K562 (cell line): ENCODE measurements at regions not wholly inside any gene's neighbourhood (a gene's known extent, or its start where the extent isn't known, plus 50 kb on each side); places are given as distances from the start of the nearest gene placed in this dataset.
A peak's percentile ranks its signal among the peaks of the same experiment; 100 is the strongest.

ENCODE experiments used
- EP300 ChIP-seq: IDR thresholded peaks from 2 replicates; pipeline ENCODE4 v1.6.1; 2012; ENCODE audit warnings: low read length, improper control_type of control experiment
- FOXJ2 ChIP-seq: fragments of 200-800 bp; sonication (Bioruptor generic); IDR thresholded peaks from 2 replicates; pipeline ENCODE4 v1.6.1; 2016; ENCODE audit warnings: missing genetic modification characterization, missing compliant biosample characterization
- FOXJ3 ChIP-seq: sonication (generic); formaldehyde crosslinking; IDR thresholded peaks from 2 replicates; pipeline ENCODE4 v1.4.0; 2020; ENCODE audit warnings: mild to moderate bottlenecking, missing genetic modification reagents
- GABPA ChIP-seq: fragments of 200-800 bp; sonication (Bioruptor generic); conservative IDR thresholded peaks from 2 replicates; pipeline ENCODE4 v1.6.1; 2016; ENCODE audit warnings: low read depth, missing genetic modification characterization, missing compliant biosample characterization
- JUNB ChIP-seq: fragments of 450-650 bp; formaldehyde crosslinking; conservative IDR thresholded peaks from 2 replicates; pipeline ENCODE4 v1.4.0; 2020; ENCODE audit warnings: mild to moderate bottlenecking
- MAZ ChIP-seq, 2 experiments: fragments of 450-650 bp in 1 of 2; sonication (generic) in 1 of 2; formaldehyde crosslinking; IDR thresholded peaks in 1 of 2; conservative IDR thresholded peaks in 1 of 2; 2 replicates each; pipeline versions ENCODE4 v1.4.0 to v1.5.0; 2020; ENCODE audit warnings: mild to moderate bottlenecking in 1 of 2, missing genetic modification reagents in 1 of 2
- MEIS2 ChIP-seq: fragments of 450-650 bp; IDR thresholded peaks from 2 replicates; pipeline ENCODE4 v1.6.1; 2014; ENCODE audit warnings: mild to moderate bottlenecking; ENCODE audit not compliant: partially characterized antibody
- PHF21A ChIP-seq: fragments of 450-650 bp; IDR thresholded peaks from 2 replicates; pipeline ENCODE4 v1.6.1; 2017; ENCODE audit warnings: low read depth, borderline replicate concordance
- PHTF2 ChIP-seq: fragments of 250-450 bp; sonication (Bioruptor Pico); IDR thresholded peaks from 2 replicates; pipeline ENCODE4 v1.5.0; 2021; ENCODE audit warnings: mild to moderate bottlenecking
- POLR2A ChIP-seq: fragments of 450-650 bp; conservative IDR thresholded peaks from 2 replicates; pipeline ENCODE4 v1.6.1; 2016
- RFX7 ChIP-seq: fragments of 250-450 bp; sonication (Bioruptor Pico); IDR thresholded peaks from 2 replicates; pipeline ENCODE4 v1.5.1; 2021; ENCODE audit warnings: mild to moderate bottlenecking
- RNF2 ChIP-seq: sonication (generic); IDR thresholded peaks from 2 replicates; pipeline ENCODE4 v1.6.1; 2016
- SPI1 ChIP-seq: IDR thresholded peaks from 2 replicates; pipeline ENCODE4 v1.6.1; 2011; ENCODE audit warnings: low read depth, low read length, control low read depth, borderline replicate concordance
- SRSF7 ChIP-seq: fragments of 200-400 bp; formaldehyde crosslinking; optimal IDR thresholded peaks from 2 replicates; pipeline ENCODE3; 2017; ENCODE audit warnings: mild to moderate bottlenecking, low read depth, low read length
- U2AF1 ChIP-seq: fragments of 200-400 bp; formaldehyde crosslinking; optimal IDR thresholded peaks from 2 replicates; pipeline ENCODE3; 2017; ENCODE audit warnings: mild to moderate bottlenecking, low read depth, low read length, moderate library complexity
- ZNF212 ChIP-seq: fragments of 450-650 bp; formaldehyde crosslinking; IDR thresholded peaks from 2 replicates; pipeline ENCODE4 v1.4.0; 2020; ENCODE audit warnings: mild to moderate bottlenecking
- ZNF668 ChIP-seq: fragments of 250-450 bp; sonication (Bioruptor Pico); IDR thresholded peaks from 2 replicates; pipeline ENCODE4 v1.8.0; 2022; ENCODE audit warnings: mild to moderate bottlenecking, inconsistent platforms
- ZNF764 ChIP-seq: fragments of 250-450 bp; sonication (Bioruptor Pico); IDR thresholded peaks from 2 replicates; pipeline ENCODE4 v1.4.0; 2020; ENCODE audit warnings: low read depth, mild to moderate bottlenecking, moderate library complexity
- TF ChIP-seq, protein P1 (sequence below), 2 experiments: fragments of 450-650 bp; conservative IDR thresholded peaks; 2 replicates each; pipeline ENCODE4 v1.6.1; 2017; ENCODE audit warnings: mild to moderate bottlenecking in 2 of 2, moderate library complexity in 2 of 2
- TF ChIP-seq, protein P2 (sequence below): fragments of 200-800 bp; sonication (Bioruptor generic); IDR thresholded peaks from 2 replicates; pipeline ENCODE4 v1.6.1; 2016; ENCODE audit warnings: missing genetic modification characterization, missing compliant biosample characterization
- TF ChIP-seq, protein P3 (sequence below): fragments of 250-450 bp; sonication (Bioruptor Pico); IDR thresholded peaks from 2 replicates; pipeline ENCODE4 v1.4.0; 2020; ENCODE audit warnings: borderline replicate concordance

DNA sequence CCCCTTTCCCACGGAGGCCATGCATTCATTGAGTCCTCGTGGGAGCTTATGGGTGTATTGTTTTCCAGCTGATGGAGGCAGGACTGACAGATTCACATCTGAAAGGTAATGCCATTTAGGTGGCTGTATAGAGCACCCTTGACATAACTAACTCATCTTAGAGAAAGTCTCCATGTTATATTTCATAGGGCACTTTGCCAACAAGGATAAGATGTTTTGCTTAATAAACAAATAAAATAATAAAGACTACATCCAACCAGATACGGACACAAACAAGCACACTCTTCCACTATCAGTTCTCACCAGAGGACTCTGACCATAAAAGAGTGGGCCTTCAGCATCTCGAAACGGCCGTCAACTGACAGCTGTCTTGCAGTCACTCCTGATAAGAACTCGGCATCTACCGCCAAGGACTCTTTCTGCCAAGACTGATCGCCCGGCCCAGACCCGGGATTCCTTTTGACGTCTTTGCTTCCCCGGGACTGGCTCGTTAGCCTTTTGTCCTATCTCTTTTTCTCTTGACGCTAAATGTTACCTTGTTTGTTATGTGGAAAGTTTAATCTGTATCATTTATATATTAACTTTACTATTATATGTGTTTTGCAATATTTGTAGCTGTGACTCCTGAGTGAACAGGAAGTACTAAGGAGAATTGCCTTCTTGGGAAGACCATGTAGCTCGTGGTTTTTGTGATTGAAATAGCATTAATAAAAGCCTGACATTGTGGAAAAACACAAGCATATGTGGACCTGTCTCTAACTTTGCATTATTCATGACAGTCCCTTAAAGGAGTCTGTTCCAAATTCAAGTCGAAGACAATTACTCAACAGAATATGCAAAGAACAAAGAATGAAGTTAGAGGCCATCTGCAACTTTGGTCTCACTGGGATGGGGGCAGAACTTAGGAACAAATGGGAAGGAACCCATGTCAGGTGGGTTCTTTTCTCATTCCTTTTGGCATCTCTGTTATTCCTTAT lies 195.1 kb downstream of the LPIN1 start (continued):
- TF ChIP-seq, protein P1, sequence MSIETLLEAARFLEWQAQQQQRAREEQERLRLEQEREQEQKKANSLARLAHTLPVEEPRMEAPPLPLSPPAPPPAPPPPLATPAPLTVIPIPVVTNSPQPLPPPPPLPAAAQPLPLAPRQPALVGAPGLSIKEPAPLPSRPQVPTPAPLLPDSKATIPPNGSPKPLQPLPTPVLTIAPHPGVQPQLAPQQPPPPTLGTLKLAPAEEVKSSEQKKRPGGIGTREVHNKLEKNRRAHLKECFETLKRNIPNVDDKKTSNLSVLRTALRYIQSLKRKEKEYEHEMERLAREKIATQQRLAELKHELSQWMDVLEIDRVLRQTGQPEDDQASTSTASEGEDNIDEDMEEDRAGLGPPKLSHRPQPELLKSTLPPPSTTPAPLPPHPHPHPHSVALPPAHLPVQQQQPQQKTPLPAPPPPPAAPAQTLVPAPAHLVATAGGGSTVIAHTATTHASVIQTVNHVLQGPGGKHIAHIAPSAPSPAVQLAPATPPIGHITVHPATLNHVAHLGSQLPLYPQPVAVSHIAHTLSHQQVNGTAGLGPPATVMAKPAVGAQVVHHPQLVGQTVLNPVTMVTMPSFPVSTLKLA (conservative IDR thresholded peaks at IDR 0.05), result peak in 1 of 2 experiments; percentile 61; a peak in 2 of 4 replicates
- TF ChIP-seq RFX7 (CRISPR knock-in tag) (no peak), POLR2A (no peak), GABPA (tag) (peak; percentile 51; the same call in 1 of the 2 replicates), FOXJ2 (peak; percentile 86), MAZ (CRISPR knock-in tag; conservative IDR thresholded peaks at IDR 0.05 in 1 of 2, IDR thresholded peaks at IDR 0.05 in 1 of 2) (peak in 1 of 2 experiments; percentile 59; a peak in 2 of 4 replicates), ZNF764 (CRISPR knock-in tag) (no peak), EP300 (peak; percentile 99), PHF21A (no peak), PHTF2 (CRISPR knock-in tag) (no peak), MEIS2 (peak; percentile 97), SPI1 (no peak), SRSF7 (no peak), ZNF668 (CRISPR knock-in tag) (no peak), FOXJ3 (CRISPR knock-in tag) (no peak), ZNF212 (no peak), JUNB (CRISPR knock-in tag) (no peak), U2AF1 (no peak), RNF2 (peak; percentile 91)
- TF ChIP-seq, protein P2, sequence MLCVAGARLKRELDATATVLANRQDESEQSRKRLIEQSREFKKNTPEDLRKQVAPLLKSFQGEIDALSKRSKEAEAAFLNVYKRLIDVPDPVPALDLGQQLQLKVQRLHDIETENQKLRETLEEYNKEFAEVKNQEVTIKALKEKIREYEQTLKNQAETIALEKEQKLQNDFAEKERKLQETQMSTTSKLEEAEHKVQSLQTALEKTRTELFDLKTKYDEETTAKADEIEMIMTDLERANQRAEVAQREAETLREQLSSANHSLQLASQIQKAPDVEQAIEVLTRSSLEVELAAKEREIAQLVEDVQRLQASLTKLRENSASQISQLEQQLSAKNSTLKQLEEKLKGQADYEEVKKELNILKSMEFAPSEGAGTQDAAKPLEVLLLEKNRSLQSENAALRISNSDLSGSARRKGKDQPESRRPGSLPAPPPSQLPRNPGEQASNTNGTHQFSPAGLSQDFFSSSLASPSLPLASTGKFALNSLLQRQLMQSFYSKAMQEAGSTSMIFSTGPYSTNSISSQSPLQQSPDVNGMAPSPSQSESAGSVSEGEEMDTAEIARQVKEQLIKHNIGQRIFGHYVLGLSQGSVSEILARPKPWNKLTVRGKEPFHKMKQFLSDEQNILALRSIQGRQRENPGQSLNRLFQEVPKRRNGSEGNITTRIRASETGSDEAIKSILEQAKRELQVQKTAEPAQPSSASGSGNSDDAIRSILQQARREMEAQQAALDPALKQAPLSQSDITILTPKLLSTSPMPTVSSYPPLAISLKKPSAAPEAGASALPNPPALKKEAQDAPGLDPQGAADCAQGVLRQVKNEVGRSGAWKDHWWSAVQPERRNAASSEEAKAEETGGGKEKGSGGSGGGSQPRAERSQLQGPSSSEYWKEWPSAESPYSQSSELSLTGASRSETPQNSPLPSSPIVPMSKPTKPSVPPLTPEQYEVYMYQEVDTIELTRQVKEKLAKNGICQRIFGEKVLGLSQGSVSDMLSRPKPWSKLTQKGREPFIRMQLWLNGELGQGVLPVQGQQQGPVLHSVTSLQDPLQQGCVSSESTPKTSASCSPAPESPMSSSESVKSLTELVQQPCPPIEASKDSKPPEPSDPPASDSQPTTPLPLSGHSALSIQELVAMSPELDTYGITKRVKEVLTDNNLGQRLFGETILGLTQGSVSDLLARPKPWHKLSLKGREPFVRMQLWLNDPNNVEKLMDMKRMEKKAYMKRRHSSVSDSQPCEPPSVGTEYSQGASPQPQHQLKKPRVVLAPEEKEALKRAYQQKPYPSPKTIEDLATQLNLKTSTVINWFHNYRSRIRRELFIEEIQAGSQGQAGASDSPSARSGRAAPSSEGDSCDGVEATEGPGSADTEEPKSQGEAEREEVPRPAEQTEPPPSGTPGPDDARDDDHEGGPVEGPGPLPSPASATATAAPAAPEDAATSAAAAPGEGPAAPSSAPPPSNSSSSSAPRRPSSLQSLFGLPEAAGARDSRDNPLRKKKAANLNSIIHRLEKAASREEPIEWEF (CRISPR knock-in tag), result no peak; the same call in 1 of the 2 replicates
- TF ChIP-seq, protein P3, sequence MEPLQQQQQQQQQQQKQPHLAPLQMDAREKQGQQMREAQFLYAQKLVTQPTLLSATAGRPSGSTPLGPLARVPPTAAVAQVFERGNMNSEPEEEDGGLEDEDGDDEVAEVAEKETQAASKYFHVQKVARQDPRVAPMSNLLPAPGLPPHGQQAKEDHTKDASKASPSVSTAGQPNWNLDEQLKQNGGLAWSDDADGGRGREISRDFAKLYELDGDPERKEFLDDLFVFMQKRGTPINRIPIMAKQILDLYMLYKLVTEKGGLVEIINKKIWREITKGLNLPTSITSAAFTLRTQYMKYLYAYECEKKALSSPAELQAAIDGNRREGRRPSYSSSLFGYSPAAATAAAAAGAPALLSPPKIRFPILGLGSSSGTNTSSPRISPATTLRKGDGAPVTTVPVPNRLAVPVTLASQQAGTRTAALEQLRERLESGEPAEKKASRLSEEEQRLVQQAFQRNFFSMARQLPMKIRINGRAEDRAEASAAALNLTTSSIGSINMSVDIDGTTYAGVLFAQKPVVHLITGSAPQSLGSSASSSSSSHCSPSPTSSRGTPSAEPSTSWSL, result no peak
